Spinal cord (tissue), 9 donors: ENCODE measurements at regions not wholly inside any gene's neighbourhood (a gene's known extent, or its start where the extent isn't known, plus 50 kb on each side); places are given as distances from the start of the nearest gene placed in this dataset.

ENCODE experiments used
- DNase-seq, 6 donors: peaks; one replicate each; pipeline versions ENCODE4 v3.0.0 to v3.0.0-alpha.2; 2013 to 2015; ENCODE audit warnings: low spot score in 6 of 6, low read depth in 4 of 6
- H3K27ac ChIP-seq: one replicate; pipeline ENCODE4 v1.5.1; 2013; ENCODE audit warnings: low read depth, low read length, control low read depth
- H3K27me3 ChIP-seq: one replicate; pipeline ENCODE4 v1.6.1; 2013; ENCODE audit warnings: low read length; ENCODE audit not compliant: control insufficient read depth, insufficient read depth
- H3K36me3 ChIP-seq: one replicate; pipeline ENCODE4 v1.6.1; 2013; ENCODE audit warnings: low read length; ENCODE audit not compliant: control insufficient read depth, insufficient read depth
- H3K4me1 ChIP-seq: one replicate; pipeline ENCODE4 v1.6.1; 2013; ENCODE audit warnings: low read length; ENCODE audit not compliant: control insufficient read depth, insufficient read depth
- H3K4me3 ChIP-seq: one replicate; pipeline ENCODE4 v1.5.1; 2013; ENCODE audit warnings: low read depth, low read length, control low read depth
- H3K9me3 ChIP-seq: one replicate; pipeline ENCODE4 v1.6.1; 2013; ENCODE audit warnings: low read length; ENCODE audit not compliant: control insufficient read depth, insufficient read depth
- WGBS: methylation state at CpG from one replicate; pipeline ENCODE4 v1.1.5; 2013; ENCODE audit warnings: missing lambda C conversion rate; ENCODE audit not compliant: insufficient coverage; 5-methylcytosine and 5-hydroxymethylcytosine counted together
- donor health status: healthy.

GRCh38 chr5:99621772-99622681 is 693.2 kb upstream of the CHD1 start:
- H3K9me3 ChIP-seq = no peaks in the 10 kb centered on the region
- 82% methylated on average over 9 of the region's 12 CpGs for WGBS
- DNase-seq = no peak
- no peaks in the 10 kb centered on the region for H3K27me3 ChIP-seq
- no peak overlapping the region for H3K27ac ChIP-seq
- no peaks in the 10 kb centered on the region for H3K4me1 ChIP-seq
- no peak overlapping the region for H3K4me3 ChIP-seq
- no peaks in the 10 kb centered on the region for H3K36me3 ChIP-seq

GRCh38 chr5:99617335-99617734 is 688.5 kb upstream of the CHD1 start:
- 88% methylated on average over 3 of the region's 8 CpGs for WGBS
- Histone ChIP-seq H3K9me3 (no peaks in the 10 kb centered on the region), H3K36me3 (no peaks in the 10 kb centered on the region), H3K27ac (no peak overlapping the region), H3K4me1 (no peaks in the 10 kb centered on the region), H3K4me3 (no peak overlapping the region), H3K27me3 (no peaks in the 10 kb centered on the region)
- no peak for DNase-seq

- Histone ChIP-seq H3K27me3 (no peaks in the 10 kb centered on the region), H3K27ac (no peak overlapping the region), H3K4me1 (no peaks in the 10 kb centered on the region), H3K36me3 (no peaks in the 10 kb centered on the region), H3K9me3 (no peaks in the 10 kb centered on the region), H3K4me3 (no peak overlapping the region)
- WGBS = 92% methylated on average over 1 of the region's 1 CpG
- DNase-seq = no peak
Observed at GRCh38 chr5:99614888-99615287, 686.1 kb upstream of the CHD1 start.

- Histone ChIP-seq H3K36me3 (no peaks in the 10 kb centered on the region), H3K27ac (no peak overlapping the region), H3K27me3 (no peaks in the 10 kb centered on the region), H3K4me3 (no peak overlapping the region), H3K9me3 (no peaks in the 10 kb centered on the region), H3K4me1 (no peaks in the 10 kb centered on the region)
- DNase-seq = no peak
Observed at GRCh38 chr5:99607124-99607523, 678.3 kb upstream of the CHD1 start.

- Histone ChIP-seq H3K36me3 (no peaks in the 10 kb centered on the region), H3K4me3 (no peak overlapping the region), H3K27me3 (no peaks in the 10 kb centered on the region), H3K27ac (no peak overlapping the region), H3K4me1 (no peaks in the 10 kb centered on the region), H3K9me3 (no peaks in the 10 kb centered on the region)
- DNase-seq = no peak
- WGBS = no CpG with 5 or more reads among the region's 3 CpGs
Observed at GRCh38 chr5:99605904-99606303, 677.1 kb upstream of the CHD1 start.

- H3K4me3 ChIP-seq = no peak overlapping the region
- H3K27me3 ChIP-seq = no peaks in the 10 kb centered on the region
- no peak overlapping the region for H3K27ac ChIP-seq
- peak in 1 of 6 donors; percentile 0 for DNase-seq
- H3K36me3 ChIP-seq = no peaks in the 10 kb centered on the region
- no CpG with 5 or more reads among the region's 1 CpG for WGBS
- H3K4me1 ChIP-seq = no peaks in the 10 kb centered on the region
- no peaks in the 10 kb centered on the region for H3K9me3 ChIP-seq
Observed at GRCh38 chr5:99600952-99601351, 672.1 kb upstream of the CHD1 start.

- no peaks in the 10 kb centered on the region for H3K36me3 ChIP-seq
- H3K9me3 ChIP-seq = no peaks in the 10 kb centered on the region
- no peak for DNase-seq
- H3K4me1 ChIP-seq = no peaks in the 10 kb centered on the region
- H3K27ac ChIP-seq = no peak overlapping the region
- H3K4me3 ChIP-seq = no peak overlapping the region
- no peaks in the 10 kb centered on the region for H3K27me3 ChIP-seq
- no CpG with 5 or more reads among the region's 1 CpG for WGBS
Observed at GRCh38 chr5:99590806-99591205, 662.0 kb upstream of the CHD1 start.

- Histone ChIP-seq H3K4me1 (no peaks in the 10 kb centered on the region), H3K27me3 (no peaks in the 10 kb centered on the region), H3K36me3 (no peaks in the 10 kb centered on the region), H3K27ac (no peak overlapping the region), H3K9me3 (no peaks in the 10 kb centered on the region), H3K4me3 (no peak overlapping the region)
- WGBS = no CpG with 5 or more reads among the region's 1 CpG
- DNase-seq = no peak
Observed at GRCh38 chr5:99589424-99589823, 660.6 kb upstream of the CHD1 start.

GRCh38 chr5:99587983-99588382 is 659.2 kb upstream of the CHD1 start:
- H3K4me1 ChIP-seq = no peaks in the 10 kb centered on the region
- no CpG with 5 or more reads among the region's 1 CpG for WGBS
- no peak for DNase-seq

GRCh38 chr5:99586878-99587277 is 658.1 kb upstream of the CHD1 start:
- Histone ChIP-seq H3K27me3 (no peaks in the 10 kb centered on the region), H3K9me3 (no peaks in the 10 kb centered on the region), H3K4me3 (no peak overlapping the region), H3K36me3 (no peaks in the 10 kb centered on the region), H3K4me1 (no peaks in the 10 kb centered on the region), H3K27ac (no peak overlapping the region)
- DNase-seq = no peak

More at GRCh38 chr5:99587983-99588382, 659.2 kb upstream of the CHD1 start:
- Histone ChIP-seq H3K36me3 (no peaks in the 10 kb centered on the region), H3K27me3 (no peaks in the 10 kb centered on the region), H3K9me3 (no peaks in the 10 kb centered on the region), H3K27ac (no peak overlapping the region), H3K4me3 (no peak overlapping the region)
